Lower leg skin (tissue), 4 donors: ENCODE measurements at regions not wholly inside any gene's neighbourhood (a gene's known extent, or its start where the extent isn't known, plus 50 kb on each side); places are given as distances from the start of the nearest gene placed in this dataset.

ENCODE experiments used
- DNase-seq, 2 donors: peaks; one replicate each; pipeline ENCODE4 v3.0.0-alpha.2; 2019; ENCODE audit warnings: low spot score in 2 of 2
- H3K4me3 ChIP-seq: fragments of 200-600 bp; sonication (generic); 2 replicates; pipeline ENCODE4 v1.5.1; 2017; ENCODE audit warnings: mild to moderate bottlenecking, low read depth; ENCODE audit not compliant: poor library complexity, severe bottlenecking
- CTCF ChIP-seq, 3 donors: fragments of 450-650 bp; IDR thresholded peaks; one replicate each; pipeline ENCODE4 v1.5.1; 2016; ENCODE audit warnings: antibody characterized with exemption in 3 of 3, mild to moderate bottlenecking in 3 of 3, moderate library complexity in 2 of 3
- POLR2A ChIP-seq, 2 donors: fragments of 450-650 bp; IDR thresholded peaks; one replicate each; pipeline ENCODE4 v1.6.1; 2016 to 2017; ENCODE audit warnings: antibody characterized with exemption in 2 of 2, mild to moderate bottlenecking in 1 of 2, moderate library complexity in 1 of 2
- WGBS, 2 donors: methylation state at CpG; one replicate each; pipeline ENCODE4 v1.1.5; 2018; 5-methylcytosine and 5-hydroxymethylcytosine counted together
- intact Hi-C: fragments of 100-400 bp; cut with DNase I; formaldehyde crosslinking; loops from one replicate; pipeline ENCODE4 v1.15.0; 2023; ENCODE audit warnings: low total_unique reads

DNA sequence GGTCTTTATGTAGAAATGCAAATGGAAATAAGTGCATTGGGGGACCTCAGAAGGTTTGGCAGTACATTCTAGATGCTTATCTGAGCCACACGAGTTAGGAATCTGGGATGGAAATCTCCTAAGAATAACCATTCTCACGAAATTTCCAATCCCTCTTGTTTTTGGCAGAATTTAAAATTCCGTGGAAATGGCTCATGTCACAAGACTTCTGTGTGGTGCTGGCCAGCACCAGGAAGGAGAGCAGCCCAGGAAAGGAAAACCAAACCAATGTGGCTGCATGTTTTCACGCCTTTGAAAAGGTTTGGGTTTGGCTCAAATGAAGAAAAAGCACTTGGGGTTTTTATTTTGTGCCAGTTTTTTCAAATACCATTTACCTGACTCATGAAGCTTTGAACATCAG is 80.1 kb upstream of the KCNK2 start:
- intact Hi-C loops, result no loop called here
- no peak for TF ChIP-seq POLR2A (IDR thresholded peaks at IDR 0.05)
- no peak for TF ChIP-seq CTCF (IDR thresholded peaks at IDR 0.05)
- H3K4me3 ChIP-seq, result no peak overlapping the region
- DNase-seq, result no peak
- WGBS, 2 donors, result 19 to 41% methylated on average over 4 of the region's 4 CpGs

DNA sequence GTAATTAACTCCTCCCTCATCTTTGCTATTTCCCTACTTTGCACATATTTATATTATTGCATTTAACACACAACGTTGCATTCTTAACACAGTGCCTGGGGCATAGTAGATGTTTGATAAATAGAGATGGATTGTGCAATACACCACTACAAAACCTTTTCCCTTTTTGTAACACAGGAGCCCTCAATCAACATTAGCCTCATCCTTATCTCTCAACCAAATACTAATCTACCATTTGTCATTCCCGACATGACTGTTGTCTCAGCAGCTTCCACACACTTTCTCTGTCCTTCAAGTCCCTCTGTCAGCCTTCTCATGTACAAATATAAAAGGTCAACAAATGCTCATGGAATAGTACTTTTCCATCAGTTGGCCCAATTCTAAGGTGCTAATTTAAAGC is 78.9 kb upstream of the KCNK2 start:
- TF ChIP-seq CTCF (IDR thresholded peaks at IDR 0.05) (no peak), POLR2A (IDR thresholded peaks at IDR 0.05) (no peak)
- no peak overlapping the region for H3K4me3 ChIP-seq
- intact Hi-C loops, result no loop called here
- DNase-seq, result no peak
- 63 to 68% methylated on average over 2 of the region's 2 CpGs for WGBS, 2 donors

- 90 to 91% methylated on average over 2 of the region's 2 CpGs for WGBS, 2 donors
- intact Hi-C loops, result no loop called here
- no peak overlapping the region for H3K4me3 ChIP-seq
- TF ChIP-seq POLR2A (IDR thresholded peaks at IDR 0.05), result no peak
- no peak for TF ChIP-seq CTCF (IDR thresholded peaks at IDR 0.05)
- no peak for DNase-seq
Measured at GRCh38 chr1:215004121-215004827, 78.3 kb upstream of the KCNK2 start.

DNA sequence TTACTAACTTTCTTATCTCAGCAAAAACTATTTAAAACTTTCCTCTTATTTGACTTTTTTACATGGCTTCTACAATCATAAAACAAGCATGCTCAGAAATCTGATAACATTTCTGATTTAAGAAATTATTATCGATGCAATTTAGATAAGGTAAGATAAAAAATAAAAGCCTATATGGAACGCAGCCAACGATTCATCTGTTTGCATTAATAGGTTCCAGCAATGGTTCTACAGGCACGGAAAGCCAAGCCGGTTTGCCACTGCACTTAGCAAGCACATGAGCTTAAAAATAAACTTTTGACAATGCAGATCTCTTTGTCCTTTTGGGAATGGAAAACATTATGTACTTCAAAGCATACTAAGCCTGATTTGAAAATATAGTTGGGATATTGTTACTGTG is 77.5 kb upstream of the KCNK2 start:
- TF ChIP-seq POLR2A (IDR thresholded peaks at IDR 0.05) (no peak), CTCF (IDR thresholded peaks at IDR 0.05) (no peak)
- WGBS, 2 donors, result 15 to 23% methylated on average over 5 of the region's 5 CpGs
- no peak for DNase-seq
- intact Hi-C loops, result no loop called here
- no peak overlapping the region for H3K4me3 ChIP-seq

DNA sequence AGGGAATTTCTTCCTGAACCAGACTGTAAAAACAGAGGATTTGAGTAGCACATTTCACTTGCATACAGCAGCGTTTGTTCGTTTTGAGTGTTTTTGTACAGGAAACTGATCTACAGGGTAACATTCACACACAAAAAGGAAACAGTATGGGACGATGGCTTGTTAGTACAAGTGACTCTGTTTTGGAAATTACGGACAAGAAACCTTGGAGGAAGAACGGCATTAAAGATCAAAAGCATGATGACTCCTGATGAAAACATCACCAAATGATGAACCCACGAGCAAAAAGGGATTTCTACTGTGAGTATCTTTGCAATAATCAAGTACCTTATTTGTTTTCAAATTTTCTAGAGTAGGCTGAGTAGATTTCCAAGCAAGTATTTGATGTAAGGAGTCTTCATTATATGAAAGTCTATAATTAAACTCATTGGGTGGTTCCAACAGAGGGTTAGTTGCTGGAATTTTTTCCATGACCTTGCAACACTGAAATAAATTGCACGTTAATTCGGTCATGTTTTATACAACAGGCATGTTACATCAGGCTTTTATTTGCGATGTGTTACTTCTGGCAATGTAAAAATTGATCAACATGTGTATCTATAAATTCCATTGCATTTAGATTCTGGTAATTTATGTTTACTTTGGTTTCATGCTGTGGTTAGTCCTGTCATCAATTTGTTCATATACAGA is 76.7 kb upstream of the KCNK2 start:
- WGBS, 2 donors, result 14 to 20% methylated on average over 9 of the region's 9 CpGs
- TF ChIP-seq CTCF (IDR thresholded peaks at IDR 0.05) (no peak), POLR2A (IDR thresholded peaks at IDR 0.05) (no peak)
- no peak for DNase-seq
- no peak overlapping the region for H3K4me3 ChIP-seq
- intact Hi-C loops, result no loop called here
